GM23338 (cell line): ENCODE measurements at regions not wholly inside any gene's neighbourhood (a gene's known extent, or its start where the extent isn't known, plus 50 kb on each side); places are given as distances from the start of the nearest gene placed in this dataset.

Source experiments
- ATAC-seq: fragments of 200-7000 bp; cut with Tn5 transposase; 3 replicates; pipeline ENCODE4 v1.9.1; 2020
- DNase-seq: peaks from one replicate; pipeline ENCODE4 v3.0.0-alpha.2; 2015; ENCODE audit warnings: low spot score
- H2AFZ ChIP-seq: fragments of 200-600 bp; sonication (generic); 2 replicates; pipeline ENCODE4 v1.8.0; 2016; ENCODE audit warnings: antibody characterized with exemption, mild to moderate bottlenecking, moderate library complexity
- H3F3A ChIP-seq: fragments of 200-600 bp; sonication (generic); replicated peaks from 2 replicates; pipeline ENCODE4 v1.8.0; 2017; ENCODE audit warnings: antibody characterized with exemption, mixed run types, low read depth
- H3K27ac ChIP-seq: fragments of 200-600 bp; sonication (generic); 2 replicates; pipeline ENCODE4 v1.6.1; 2016; ENCODE audit warnings: low read depth
- H3K27me3 ChIP-seq: fragments of 200-600 bp; sonication (generic); 2 replicates; pipeline ENCODE4 v1.8.0; 2016; ENCODE audit warnings: mild to moderate bottlenecking, mixed run types, moderate library complexity; ENCODE audit not compliant: insufficient read depth
- H3K36me3 ChIP-seq: fragments of 200-600 bp; sonication (generic); 2 replicates; pipeline ENCODE4 v1.8.0; 2016; ENCODE audit warnings: mild to moderate bottlenecking; ENCODE audit not compliant: insufficient read depth
- H3K4me1 ChIP-seq: fragments of 200-600 bp; sonication (generic); 2 replicates; pipeline ENCODE4 v1.8.0; 2016; ENCODE audit warnings: mild to moderate bottlenecking, moderate library complexity; ENCODE audit not compliant: insufficient read depth
- H3K4me2 ChIP-seq: fragments of 200-600 bp; sonication (generic); 2 replicates; pipeline ENCODE4 v1.7.1; 2017; ENCODE audit warnings: mixed run types
- H3K4me3 ChIP-seq: fragments of 200-600 bp; sonication (generic); 2 replicates; pipeline ENCODE4 v1.6.1; 2016; ENCODE audit warnings: mixed run types
- H3K79me2 ChIP-seq: fragments of 200-600 bp; sonication (generic); replicated peaks from 2 replicates; pipeline ENCODE4 v1.8.0; 2017; ENCODE audit warnings: mild to moderate bottlenecking; ENCODE audit not compliant: insufficient read depth
- H3K9me2 ChIP-seq: fragments of 200-600 bp; sonication (generic); 2 replicates; pipeline ENCODE4 v1.8.0; 2017; ENCODE audit not compliant: insufficient read depth
- H4K20me1 ChIP-seq: fragments of 200-600 bp; sonication (generic); replicated peaks from 2 replicates; pipeline ENCODE4 v1.8.0; 2017; ENCODE audit warnings: mild to moderate bottlenecking; ENCODE audit not compliant: insufficient read depth
- H3K27ac Mint-ChIP-seq: 2 replicates; pipeline ENCODE4 v1.8.0; 2020; ENCODE audit warnings: inconsistent platforms, mild to moderate bottlenecking, moderate library complexity, mixed read lengths
- H3K27me3 Mint-ChIP-seq: 3 replicates; pipeline ENCODE4 v1.8.0; 2022; ENCODE audit warnings: low read depth, mild to moderate bottlenecking, moderate library complexity, mixed read lengths, inconsistent platforms; ENCODE audit not compliant: insufficient read depth, poor library complexity
- H3K36me3 Mint-ChIP-seq: 3 replicates; pipeline ENCODE4 v1.8.0; 2021; ENCODE audit warnings: low read depth, mild to moderate bottlenecking, inconsistent platforms, moderate library complexity, mixed read lengths
- H3K4me1 Mint-ChIP-seq: 3 replicates; pipeline ENCODE4 v1.8.0; 2020; ENCODE audit warnings: mild to moderate bottlenecking, inconsistent platforms, mixed read lengths
- H3K4me3 Mint-ChIP-seq: 3 replicates; pipeline ENCODE4 v1.8.0; 2021; ENCODE audit warnings: moderate library complexity, mild to moderate bottlenecking, inconsistent platforms, mixed read lengths
- H3K9me3 Mint-ChIP-seq: 3 replicates; pipeline ENCODE4 v1.8.0; 2020; ENCODE audit warnings: moderate library complexity, mild to moderate bottlenecking, inconsistent platforms, mixed read lengths
- CREB1 ChIP-seq: fragments of 250-450 bp; sonication (Bioruptor Pico); IDR thresholded peaks from 2 replicates; pipeline ENCODE4 v1.5.0; 2020; ENCODE audit warnings: low read depth, mild to moderate bottlenecking, moderate library complexity
- CTCF ChIP-seq, 2 experiments: fragments of 200-600 bp in 1 of 2; sonication (generic) in 1 of 2; conservative IDR thresholded peaks; 2 replicates each; pipeline versions ENCODE4 v1.5.1 to v1.6.1; 2016 to 2017; ENCODE audit warnings: antibody characterized with exemption in 2 of 2, low read depth in 2 of 2, mild to moderate bottlenecking in 2 of 2, moderate library complexity in 1 of 2
- ETS1 ChIP-seq: IDR thresholded peaks from 2 replicates; pipeline ENCODE4 v1.6.1; 2016; ENCODE audit warnings: antibody characterized with exemption
- EZH2 ChIP-seq: fragments of 200-600 bp; sonication (generic); IDR thresholded peaks from one replicate; pipeline ENCODE4 v1.8.0; 2017; ENCODE audit warnings: antibody characterized with exemption, mild to moderate bottlenecking, low read depth; ENCODE audit not compliant: unreplicated experiment
- JUNB ChIP-seq: IDR thresholded peaks from one replicate; pipeline ENCODE4 v1.6.1; 2016; ENCODE audit warnings: antibody characterized with exemption; ENCODE audit not compliant: unreplicated experiment
- POLR2AphosphoS5 ChIP-seq: IDR thresholded peaks from 2 replicates; pipeline ENCODE4 v1.6.1; 2016; ENCODE audit warnings: antibody characterized with exemption, low read depth
- ZNF331 ChIP-seq: fragments of 250-450 bp; sonication (Bioruptor Pico); IDR thresholded peaks from 2 replicates; pipeline ENCODE4 v1.5.0; 2020; ENCODE audit warnings: low read depth, mild to moderate bottlenecking, moderate library complexity
- TF ChIP-seq, protein P1 (sequence below): IDR thresholded peaks from one replicate; pipeline ENCODE4 v1.6.1; 2018; ENCODE audit warnings: antibody characterized with exemption; ENCODE audit not compliant: unreplicated experiment

DNA sequence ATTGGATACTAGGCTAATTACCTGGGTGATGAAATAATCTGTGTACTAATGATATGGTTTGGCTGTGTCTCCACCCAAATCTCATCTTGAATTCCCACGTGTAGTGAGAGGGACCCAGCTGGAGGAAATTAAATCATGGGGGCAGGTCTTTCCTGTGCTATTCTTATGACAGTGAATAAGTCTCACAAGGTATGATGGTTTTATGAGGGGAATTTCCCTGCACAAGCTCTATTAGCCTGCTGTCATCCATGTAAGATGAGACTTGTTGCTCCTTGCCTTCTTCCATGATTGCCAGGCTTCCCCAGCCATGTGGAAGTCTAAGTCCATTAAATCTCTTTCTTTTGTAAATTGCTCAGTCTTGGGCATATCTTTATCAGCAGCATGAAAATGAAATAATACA, 394.1 kb upstream of the SYT4 start:
- no peaks in the 10 kb centered on the region for H3K27me3 ChIP-seq
- no peaks in the 10 kb centered on the region for H3K36me3 ChIP-seq
- ATAC-seq: no peak

More for the DNA sequence above, 394.1 kb upstream of the SYT4 start:
- no peak overlapping the region for H3K4me2 ChIP-seq
- H3K79me2 ChIP-seq: no peaks in the 10 kb centered on the region
- no peaks in the 10 kb centered on the region for H3K27me3 Mint-ChIP-seq
- H3K4me3 Mint-ChIP-seq: no peak overlapping the region
- peaks cover 4% of the 10 kb centered on the region; the same call in 2 of the 3 replicates for H3K4me1 Mint-ChIP-seq
- H3K9me2 ChIP-seq: no peaks in the 10 kb centered on the region
- no peaks in the 10 kb centered on the region for H3K9me3 Mint-ChIP-seq
- no peaks in the 10 kb centered on the region for H3K36me3 Mint-ChIP-seq
- H4K20me1 ChIP-seq: no peaks in the 10 kb centered on the region
- H3K4me1 ChIP-seq: peaks cover 12% of the 10 kb centered on the region; the same call in 1 of the 2 replicates
- H3K27ac Mint-ChIP-seq: no peak overlapping the region
- no peak overlapping the region for H3K27ac ChIP-seq
- H3F3A ChIP-seq: no peaks in the 10 kb centered on the region
- H2AFZ ChIP-seq: no peak overlapping the region
- DNase-seq: no peak
- TF ChIP-seq CTCF (conservative IDR thresholded peaks at IDR 0.05; ENCODE audit: low read depth in 2 of 2): no peak
- no peak for TF ChIP-seq JUNB
- TF ChIP-seq, protein P1, sequence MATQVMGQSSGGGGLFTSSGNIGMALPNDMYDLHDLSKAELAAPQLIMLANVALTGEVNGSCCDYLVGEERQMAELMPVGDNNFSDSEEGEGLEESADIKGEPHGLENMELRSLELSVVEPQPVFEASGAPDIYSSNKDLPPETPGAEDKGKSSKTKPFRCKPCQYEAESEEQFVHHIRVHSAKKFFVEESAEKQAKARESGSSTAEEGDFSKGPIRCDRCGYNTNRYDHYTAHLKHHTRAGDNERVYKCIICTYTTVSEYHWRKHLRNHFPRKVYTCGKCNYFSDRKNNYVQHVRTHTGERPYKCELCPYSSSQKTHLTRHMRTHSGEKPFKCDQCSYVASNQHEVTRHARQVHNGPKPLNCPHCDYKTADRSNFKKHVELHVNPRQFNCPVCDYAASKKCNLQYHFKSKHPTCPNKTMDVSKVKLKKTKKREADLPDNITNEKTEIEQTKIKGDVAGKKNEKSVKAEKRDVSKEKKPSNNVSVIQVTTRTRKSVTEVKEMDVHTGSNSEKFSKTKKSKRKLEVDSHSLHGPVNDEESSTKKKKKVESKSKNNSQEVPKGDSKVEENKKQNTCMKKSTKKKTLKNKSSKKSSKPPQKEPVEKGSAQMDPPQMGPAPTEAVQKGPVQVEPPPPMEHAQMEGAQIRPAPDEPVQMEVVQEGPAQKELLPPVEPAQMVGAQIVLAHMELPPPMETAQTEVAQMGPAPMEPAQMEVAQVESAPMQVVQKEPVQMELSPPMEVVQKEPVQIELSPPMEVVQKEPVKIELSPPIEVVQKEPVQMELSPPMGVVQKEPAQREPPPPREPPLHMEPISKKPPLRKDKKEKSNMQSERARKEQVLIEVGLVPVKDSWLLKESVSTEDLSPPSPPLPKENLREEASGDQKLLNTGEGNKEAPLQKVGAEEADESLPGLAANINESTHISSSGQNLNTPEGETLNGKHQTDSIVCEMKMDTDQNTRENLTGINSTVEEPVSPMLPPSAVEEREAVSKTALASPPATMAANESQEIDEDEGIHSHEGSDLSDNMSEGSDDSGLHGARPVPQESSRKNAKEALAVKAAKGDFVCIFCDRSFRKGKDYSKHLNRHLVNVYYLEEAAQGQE: no peak
- no peak for TF ChIP-seq ZNF331 (CRISPR knock-in tag)
- TF ChIP-seq POLR2AphosphoS5: no peak
- TF ChIP-seq CREB1 (CRISPR knock-in tag): no peak
- no peak for TF ChIP-seq ETS1
- TF ChIP-seq EZH2: no peak
- no peak overlapping the region for H3K4me3 ChIP-seq
